ENCODE measurements at regions not wholly inside any gene's neighbourhood (a gene's known extent, or its start where the extent isn't known, plus 50 kb on each side); places are given as distances from the start of the nearest gene placed in this dataset.

DNA sequence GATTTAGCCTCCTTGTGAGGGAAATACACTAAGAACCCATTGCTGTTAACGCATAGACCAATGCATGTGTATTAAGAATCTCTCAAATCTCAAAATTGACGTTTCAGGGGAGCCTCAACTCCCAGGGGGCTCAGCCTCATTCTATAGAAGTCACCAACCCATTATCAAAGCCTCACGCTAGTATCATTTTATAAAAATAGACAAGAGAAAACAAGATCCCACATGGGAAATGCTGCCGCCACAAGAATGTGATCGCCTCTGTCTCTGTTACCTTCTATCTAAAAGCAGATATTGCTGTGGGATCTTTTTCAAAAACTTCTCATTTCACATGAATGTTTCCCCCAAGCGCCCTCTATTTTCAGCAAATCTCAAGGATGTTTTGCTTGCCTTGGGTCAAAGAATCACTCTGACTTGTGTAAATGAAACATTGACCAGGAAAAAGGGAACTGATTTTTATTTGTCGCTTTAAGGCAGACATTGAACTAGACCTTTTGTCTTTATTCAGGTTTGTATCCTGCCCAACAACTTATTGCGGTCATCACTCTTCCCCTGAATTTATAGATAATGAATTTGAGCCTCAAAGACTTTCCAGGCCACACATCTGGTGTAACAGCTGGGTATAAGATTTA, 679.0 kb upstream of the ID2 start:
- TF ChIP-seq POLR2A (IDR thresholded peaks at IDR 0.05): no peak
- TF ChIP-seq, protein P1, sequence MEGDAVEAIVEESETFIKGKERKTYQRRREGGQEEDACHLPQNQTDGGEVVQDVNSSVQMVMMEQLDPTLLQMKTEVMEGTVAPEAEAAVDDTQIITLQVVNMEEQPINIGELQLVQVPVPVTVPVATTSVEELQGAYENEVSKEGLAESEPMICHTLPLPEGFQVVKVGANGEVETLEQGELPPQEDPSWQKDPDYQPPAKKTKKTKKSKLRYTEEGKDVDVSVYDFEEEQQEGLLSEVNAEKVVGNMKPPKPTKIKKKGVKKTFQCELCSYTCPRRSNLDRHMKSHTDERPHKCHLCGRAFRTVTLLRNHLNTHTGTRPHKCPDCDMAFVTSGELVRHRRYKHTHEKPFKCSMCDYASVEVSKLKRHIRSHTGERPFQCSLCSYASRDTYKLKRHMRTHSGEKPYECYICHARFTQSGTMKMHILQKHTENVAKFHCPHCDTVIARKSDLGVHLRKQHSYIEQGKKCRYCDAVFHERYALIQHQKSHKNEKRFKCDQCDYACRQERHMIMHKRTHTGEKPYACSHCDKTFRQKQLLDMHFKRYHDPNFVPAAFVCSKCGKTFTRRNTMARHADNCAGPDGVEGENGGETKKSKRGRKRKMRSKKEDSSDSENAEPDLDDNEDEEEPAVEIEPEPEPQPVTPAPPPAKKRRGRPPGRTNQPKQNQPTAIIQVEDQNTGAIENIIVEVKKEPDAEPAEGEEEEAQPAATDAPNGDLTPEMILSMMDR (IDR thresholded peaks at IDR 0.05 in 4 of 5, conservative IDR thresholded peaks at IDR 0.05 in 1 of 5): no peak
